ENCODE measurements at regions not wholly inside any gene's neighbourhood (a gene's known extent, or its start where the extent isn't known, plus 50 kb on each side); places are given as distances from the start of the nearest gene placed in this dataset.

DNA sequence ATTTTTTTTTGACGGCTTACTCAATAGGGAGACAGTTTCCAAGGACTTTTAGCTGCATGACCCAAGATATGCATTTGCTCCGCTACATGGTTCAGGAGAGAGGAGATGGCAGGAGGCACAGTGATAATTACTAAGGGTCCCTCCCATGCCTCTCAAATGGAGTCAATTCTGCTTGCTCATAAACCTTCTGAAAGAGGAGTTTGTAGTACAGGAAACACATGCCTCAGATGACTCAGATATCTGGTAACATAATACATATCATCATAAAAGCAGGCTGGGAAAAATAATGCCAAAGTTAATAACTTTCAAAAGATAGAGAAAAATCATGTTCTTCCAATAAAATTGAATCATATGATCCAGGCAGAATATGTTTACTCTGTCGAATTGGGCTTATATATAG lies 97.6 kb upstream of the DEFB112 start:
- no peak for DNase-seq (ENCODE audit: extremely low spot score)
- WGBS, result 66% methylated on average over 3 of the region's 3 CpGs
- Histone ChIP-seq H3K4me1 (ENCODE audit: insufficient read depth) (no peaks in the 10 kb centered on the region), H3K4me3 (ENCODE audit: low read depth, low read length) (no peak overlapping the region), H3K27ac (ENCODE audit: low read depth) (no peak overlapping the region), H3K36me3 (ENCODE audit: insufficient read depth) (no peaks in the 10 kb centered on the region)

GRCh38 chr6:50180646-50181045 lies 130.9 kb upstream of the DEFB112 start:
- Histone ChIP-seq H3K4me3 (ENCODE audit: low read depth, low read length) (no peak overlapping the region), H3K36me3 (ENCODE audit: insufficient read depth) (no peaks in the 10 kb centered on the region)
- 83% methylated on average over 1 of the region's 1 CpG for WGBS

GRCh38 chr6:50185006-50185405 lies 135.3 kb upstream of the DEFB112 start:
- 31% methylated on average over 3 of the region's 3 CpGs for WGBS
- Histone ChIP-seq H3K4me3 (ENCODE audit: low read depth, low read length) (no peak overlapping the region), H3K4me1 (ENCODE audit: insufficient read depth) (no peaks in the 10 kb centered on the region), H3K36me3 (ENCODE audit: insufficient read depth) (no peaks in the 10 kb centered on the region), H3K27ac (ENCODE audit: low read depth) (no peak overlapping the region)
- DNase-seq (ENCODE audit: extremely low spot score), result no peak

More at GRCh38 chr6:50180646-50181045, 130.9 kb upstream of the DEFB112 start:
- no peak for DNase-seq (ENCODE audit: extremely low spot score)
- Histone ChIP-seq H3K27ac (ENCODE audit: low read depth) (no peak overlapping the region), H3K4me1 (ENCODE audit: insufficient read depth) (no peaks in the 10 kb centered on the region)

DNA sequence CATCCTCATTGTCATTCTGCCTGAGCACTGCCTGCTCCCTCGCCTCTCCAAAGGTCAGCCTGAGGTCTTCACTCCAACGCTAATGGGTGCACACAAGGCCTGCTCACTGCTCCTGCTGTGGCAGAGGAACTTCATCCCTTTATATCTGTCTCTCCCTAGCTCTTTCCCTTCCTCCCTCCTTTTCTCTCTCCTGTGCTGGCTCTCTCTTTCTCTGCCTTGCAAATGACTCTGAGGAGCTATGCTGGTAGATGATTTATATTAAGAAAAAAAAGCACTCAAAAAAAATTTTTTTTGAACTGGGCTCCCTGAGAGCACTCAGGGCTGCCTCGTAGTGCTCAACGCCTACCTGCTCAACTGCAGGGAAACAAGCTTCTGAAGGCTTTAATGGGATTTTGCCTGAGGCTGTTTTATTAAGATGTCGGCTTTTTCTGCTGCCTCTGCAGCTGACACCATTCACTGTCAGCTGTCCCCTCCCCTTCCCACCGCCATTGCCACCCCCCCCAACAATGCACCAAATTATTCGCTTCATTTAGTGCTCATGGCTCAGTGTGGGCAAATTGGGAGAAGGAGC lies 137.7 kb upstream of the DEFB112 start:
- DNase-seq (ENCODE audit: extremely low spot score), result no peak
- Histone ChIP-seq H3K36me3 (ENCODE audit: insufficient read depth) (no peaks in the 10 kb centered on the region), H3K27ac (ENCODE audit: low read depth) (no peak overlapping the region), H3K4me1 (ENCODE audit: insufficient read depth) (no peaks in the 10 kb centered on the region), H3K4me3 (ENCODE audit: low read depth, low read length) (no peak overlapping the region)
- 42% methylated on average over 7 of the region's 7 CpGs for WGBS

DNA sequence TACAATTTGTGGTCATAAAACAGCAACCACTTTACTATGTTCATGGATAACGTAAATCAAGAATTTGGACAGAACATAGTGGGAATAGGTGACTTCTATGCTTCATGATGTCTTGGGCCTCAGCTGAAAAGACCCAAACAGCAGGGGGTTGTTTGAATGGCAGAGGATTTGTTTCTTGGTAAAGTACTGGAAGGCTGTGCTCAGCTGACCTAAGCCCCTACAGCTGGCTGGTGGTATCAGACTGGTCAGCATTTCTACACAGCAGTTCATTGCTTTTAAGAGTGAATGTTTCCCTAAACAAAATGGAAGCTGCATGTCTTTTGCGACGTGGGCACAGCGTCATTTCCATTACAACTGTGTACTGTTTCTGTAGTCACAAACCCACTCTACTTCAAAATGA lies 148.5 kb upstream of the DEFB112 start:
- no peaks in the 10 kb centered on the region for H3K4me1 ChIP-seq (ENCODE audit: insufficient read depth)
- H3K36me3 ChIP-seq (ENCODE audit: insufficient read depth), result no peaks in the 10 kb centered on the region
- DNase-seq (ENCODE audit: extremely low spot score), result no peak
- no peak overlapping the region for H3K4me3 ChIP-seq (ENCODE audit: low read depth, low read length)
- H3K27ac ChIP-seq (ENCODE audit: low read depth), result no peak overlapping the region
- 85% methylated on average over 4 of the region's 4 CpGs for WGBS

DNA sequence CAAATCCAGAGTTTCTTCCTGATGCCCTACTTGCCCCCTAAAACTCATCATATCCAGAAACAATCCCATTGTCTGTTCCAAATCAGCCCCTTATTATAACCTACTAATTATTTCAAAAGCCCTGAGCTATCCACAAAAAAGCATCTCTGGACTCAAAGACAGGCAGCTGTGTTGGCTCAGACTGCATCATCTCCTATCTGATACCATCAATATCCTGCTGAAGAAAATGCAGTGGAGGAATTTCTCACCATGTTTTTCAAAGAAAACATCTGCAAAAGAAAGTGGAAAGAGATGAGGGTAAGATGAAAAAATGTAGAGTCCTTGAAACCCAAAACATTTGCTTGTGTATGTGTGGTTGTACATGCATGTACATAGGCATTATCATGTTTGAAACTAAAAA lies 153.0 kb upstream of the DEFB112 start:
- Histone ChIP-seq H3K4me3 (ENCODE audit: low read depth, low read length) (no peak overlapping the region), H3K27ac (ENCODE audit: low read depth) (no peak overlapping the region), H3K4me1 (ENCODE audit: insufficient read depth) (no peaks in the 10 kb centered on the region), H3K36me3 (ENCODE audit: insufficient read depth) (no peaks in the 10 kb centered on the region)
- DNase-seq (ENCODE audit: extremely low spot score), result no peak

DNA sequence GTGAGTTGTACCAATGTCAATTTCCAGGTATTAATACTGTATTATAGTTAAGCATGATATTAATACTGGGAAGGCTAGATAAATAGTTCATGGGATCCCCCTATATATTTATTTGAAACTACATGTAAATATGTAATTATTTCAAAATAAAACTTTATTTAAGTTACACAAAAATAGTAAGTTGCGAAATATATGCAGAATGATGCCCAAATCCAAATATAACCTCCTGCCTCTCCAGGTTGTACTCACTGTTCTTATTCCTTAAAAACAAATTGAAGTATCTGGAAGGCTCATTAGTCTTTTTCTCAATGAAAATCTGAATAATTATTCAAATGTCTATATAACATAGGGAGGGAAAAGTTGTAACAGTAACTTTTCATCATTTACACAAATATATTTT lies 161.9 kb upstream of the DEFB112 start:
- H3K4me1 ChIP-seq (ENCODE audit: insufficient read depth), result no peaks in the 10 kb centered on the region
- no peak overlapping the region for H3K27ac ChIP-seq (ENCODE audit: low read depth)
- DNase-seq (ENCODE audit: extremely low spot score), result no peak
- no peak overlapping the region for H3K4me3 ChIP-seq (ENCODE audit: low read depth, low read length)
- WGBS, result 90% methylated on average over 1 of the region's 1 CpG
- no peaks in the 10 kb centered on the region for H3K36me3 ChIP-seq (ENCODE audit: insufficient read depth)

GRCh38 chr6:50213146-50213545 lies 163.4 kb upstream of the DEFB112 start:
- no peak overlapping the region for H3K4me3 ChIP-seq (ENCODE audit: low read depth, low read length)
- H3K36me3 ChIP-seq (ENCODE audit: insufficient read depth), result no peaks in the 10 kb centered on the region
- 16% methylated on average over 1 of the region's 1 CpG for WGBS
- no peak overlapping the region for H3K27ac ChIP-seq (ENCODE audit: low read depth)
- DNase-seq (ENCODE audit: extremely low spot score), result peak; percentile 0
- no peaks in the 10 kb centered on the region for H3K4me1 ChIP-seq (ENCODE audit: insufficient read depth)

- no peak overlapping the region for H3K27ac ChIP-seq (ENCODE audit: low read depth)
- no peaks in the 10 kb centered on the region for H3K4me1 ChIP-seq (ENCODE audit: insufficient read depth)
- no peak overlapping the region for H3K4me3 ChIP-seq (ENCODE audit: low read depth, low read length)
- DNase-seq (ENCODE audit: extremely low spot score), result no peak
- H3K36me3 ChIP-seq (ENCODE audit: insufficient read depth), result no peaks in the 10 kb centered on the region
- WGBS, result 29% methylated on average over 2 of the region's 2 CpGs
Observed at GRCh38 chr6:50214937-50215336, 165.2 kb upstream of the DEFB112 start.

- 71% methylated on average over 3 of the region's 3 CpGs for WGBS
- no peak for DNase-seq (ENCODE audit: extremely low spot score)
- Histone ChIP-seq H3K4me1 (ENCODE audit: insufficient read depth) (no peaks in the 10 kb centered on the region), H3K27ac (ENCODE audit: low read depth) (no peak overlapping the region), H3K36me3 (ENCODE audit: insufficient read depth) (no peaks in the 10 kb centered on the region), H3K4me3 (ENCODE audit: low read depth, low read length) (no peak overlapping the region)
Observed at GRCh38 chr6:50217841-50218240, 168.1 kb upstream of the DEFB112 start.

DNA sequence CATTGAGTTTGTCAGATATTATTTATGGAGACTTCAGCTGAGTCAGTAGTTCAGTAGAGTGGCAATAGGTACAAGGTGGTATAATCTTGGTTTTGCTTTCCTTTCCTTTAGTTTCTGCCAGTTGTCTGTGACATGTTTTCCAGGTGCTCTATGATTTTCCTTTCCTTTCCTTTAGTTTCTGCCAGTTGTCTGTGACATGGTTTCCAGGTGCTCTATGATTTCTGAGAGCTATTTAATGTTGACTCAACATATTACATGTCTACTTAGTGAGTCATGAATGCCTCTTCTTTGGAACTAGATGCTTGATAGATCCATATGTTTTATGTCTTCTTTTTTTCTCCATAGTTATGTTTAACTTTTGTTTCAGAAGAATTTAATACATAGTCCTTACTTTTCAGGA lies 186.4 kb upstream of the DEFB112 start:
- DNase-seq (ENCODE audit: extremely low spot score), result no peak
- Histone ChIP-seq H3K36me3 (ENCODE audit: insufficient read depth) (no peaks in the 10 kb centered on the region), H3K27ac (ENCODE audit: low read depth) (no peak overlapping the region), H3K4me3 (ENCODE audit: low read depth, low read length) (no peak overlapping the region), H3K4me1 (ENCODE audit: insufficient read depth) (no peaks in the 10 kb centered on the region)

- Histone ChIP-seq H3K4me3 (ENCODE audit: low read depth, low read length) (no peak overlapping the region), H3K36me3 (ENCODE audit: insufficient read depth) (no peaks in the 10 kb centered on the region), H3K27ac (ENCODE audit: low read depth) (no peak overlapping the region), H3K4me1 (ENCODE audit: insufficient read depth) (no peaks in the 10 kb centered on the region)
- WGBS, result 89% methylated on average over 14 of the region's 14 CpGs
- DNase-seq (ENCODE audit: extremely low spot score), result no peak
Observed at GRCh38 chr6:50239853-50240252, 190.1 kb upstream of the DEFB112 start.

DNA sequence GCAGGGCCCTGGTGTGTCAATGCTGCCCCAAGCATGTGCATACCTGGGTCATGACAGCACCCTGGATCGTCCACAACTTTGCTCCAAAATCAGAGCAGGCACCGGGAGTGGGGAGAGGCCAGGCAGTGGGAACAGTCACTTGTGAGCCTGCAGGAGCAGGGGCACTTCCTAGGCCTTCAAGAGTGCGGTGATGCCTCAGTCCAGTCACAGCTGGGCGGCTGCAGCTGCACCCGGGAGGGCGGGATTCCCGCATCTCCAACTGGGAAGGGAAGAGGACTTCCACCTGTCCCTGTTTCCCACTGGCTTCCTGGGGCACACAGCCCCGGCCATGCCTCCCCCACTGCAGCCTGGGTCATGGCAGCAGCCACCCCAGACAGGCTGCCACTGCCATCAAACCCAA lies 191.3 kb upstream of the DEFB112 start:
- WGBS, result 89% methylated on average over 8 of the region's 8 CpGs
- DNase-seq (ENCODE audit: extremely low spot score), result no peak
- no peak overlapping the region for H3K27ac ChIP-seq (ENCODE audit: low read depth)
- H3K4me1 ChIP-seq (ENCODE audit: insufficient read depth), result no peaks in the 10 kb centered on the region
- no peak overlapping the region for H3K4me3 ChIP-seq (ENCODE audit: low read depth, low read length)
- no peaks in the 10 kb centered on the region for H3K36me3 ChIP-seq (ENCODE audit: insufficient read depth)

DNA sequence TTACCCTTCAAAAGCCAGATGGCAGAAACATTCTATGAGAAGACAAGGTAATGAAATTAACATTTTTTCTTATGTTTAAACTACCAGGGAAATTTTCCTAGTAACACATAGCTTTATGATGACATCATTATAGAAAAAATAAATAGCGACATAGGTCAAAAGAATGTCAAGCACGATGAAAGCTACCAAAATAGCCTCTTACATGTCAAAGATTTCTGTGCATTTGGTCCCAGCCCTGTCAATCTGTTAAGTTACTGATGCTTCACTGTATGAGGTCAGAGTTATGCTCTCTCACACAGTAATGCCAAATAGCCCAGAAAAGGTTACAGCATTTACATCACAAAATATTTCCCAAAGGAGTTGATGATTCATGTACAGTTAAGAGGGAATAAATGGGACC lies 199.8 kb upstream of the DEFB112 start:
- Histone ChIP-seq H3K36me3 (ENCODE audit: insufficient read depth) (no peaks in the 10 kb centered on the region), H3K27ac (ENCODE audit: low read depth) (no peak overlapping the region), H3K4me3 (ENCODE audit: low read depth, low read length) (no peak overlapping the region), H3K4me1 (ENCODE audit: insufficient read depth) (no peaks in the 10 kb centered on the region)
- 42% methylated on average over 2 of the region's 2 CpGs for WGBS
- no peak for DNase-seq (ENCODE audit: extremely low spot score)

GRCh38 chr6:50257322-50257721 lies 207.6 kb upstream of the DEFB112 start:
- Histone ChIP-seq H3K36me3 (ENCODE audit: insufficient read depth) (no peaks in the 10 kb centered on the region), H3K27ac (ENCODE audit: low read depth) (no peak overlapping the region), H3K4me3 (ENCODE audit: low read depth, low read length) (no peak overlapping the region), H3K4me1 (ENCODE audit: insufficient read depth) (no peaks in the 10 kb centered on the region)
- 96% methylated on average over 1 of the region's 1 CpG for WGBS
- DNase-seq (ENCODE audit: extremely low spot score), result no peak
